ENCODE measurements at regions not wholly inside any gene's neighbourhood (a gene's known extent, or its start where the extent isn't known, plus 50 kb on each side); places are given as distances from the start of the nearest gene placed in this dataset.
A peak's percentile ranks its signal among the peaks of the same experiment; 100 is the strongest.
"Not testable (repeated sequence)": the region's sequence is repeated elsewhere in the genome, so short reads cannot be mapped to it uniquely, and the experiment has no call there.

GRCh38 chr4:100907465-100908454, 389.9 kb upstream of the EMCN start:
- Histone ChIP-seq H3K4me2 (ENCODE audit: insufficient read depth, low read length) (no peak overlapping the region), H3K36me3 (ENCODE audit: insufficient read depth, low read length) (no peaks in the 10 kb centered on the region)

GRCh38 chr4:100906973-100907372, 389.2 kb upstream of the EMCN start:
- H3K4me1 ChIP-seq (ENCODE audit: insufficient read depth, low read length) = no peaks in the 10 kb centered on the region
- no peak overlapping the region for H3K4me2 ChIP-seq (ENCODE audit: insufficient read depth, low read length)
- no peaks in the 10 kb centered on the region for H3K27me3 ChIP-seq (ENCODE audit: insufficient read depth, low read length, poor library complexity)
- ATAC-seq (ENCODE audit: insufficient read depth, low read depth) = no peak
- H2AFZ ChIP-seq (ENCODE audit: low read depth, low read length) = no peak overlapping the region
- H3K4me3 ChIP-seq (ENCODE audit: low read depth in 1 of 2, low read length in 2 of 2) = no peak overlapping the region
- TF ChIP-seq EZH2 (IDR thresholded peaks at IDR 0.05; ENCODE audit: borderline replicate concordance, low read depth, low read length, severe bottlenecking) (no peak), CTCF (IDR thresholded peaks at IDR 0.05; ENCODE audit: borderline replicate concordance, extremely low read depth, low read length, poor library complexity, severe bottlenecking) (no peak)
- no peaks in the 10 kb centered on the region for H3K79me2 ChIP-seq (ENCODE audit: insufficient read depth, low read length)
- no peaks in the 10 kb centered on the region for H3K36me3 ChIP-seq (ENCODE audit: insufficient read depth, low read length)
- no peak overlapping the region for H3K9ac ChIP-seq (ENCODE audit: low read depth, low read length)
- no peaks in the 10 kb centered on the region for H4K20me1 ChIP-seq (ENCODE audit: insufficient read depth, low read length)
- H3K9me3 ChIP-seq (ENCODE audit: insufficient read depth, low read length, severe bottlenecking) = no peaks in the 10 kb centered on the region
- no peak for DNase-seq
- no peak overlapping the region for H3K27ac ChIP-seq (ENCODE audit: low read length)

More at GRCh38 chr4:100907465-100908454, 389.9 kb upstream of the EMCN start:
- H4K20me1 ChIP-seq (ENCODE audit: insufficient read depth, low read length) = no peaks in the 10 kb centered on the region
- TF ChIP-seq CTCF (IDR thresholded peaks at IDR 0.05; ENCODE audit: borderline replicate concordance, extremely low read depth, low read length, poor library complexity, severe bottlenecking) = peak; percentile 27
- TF ChIP-seq EZH2 (IDR thresholded peaks at IDR 0.05; ENCODE audit: borderline replicate concordance, low read depth, low read length, severe bottlenecking) = no peak
- ATAC-seq (ENCODE audit: insufficient read depth, low read depth) (no peak), DNase-seq (no peak)
- no peaks in the 10 kb centered on the region for H3K27me3 ChIP-seq (ENCODE audit: insufficient read depth, low read length, poor library complexity)
- no peak overlapping the region for H3K9ac ChIP-seq (ENCODE audit: low read depth, low read length)
- H3K4me3 ChIP-seq (ENCODE audit: low read depth in 1 of 2, low read length in 2 of 2) = no peak overlapping the region
- H3K9me3 ChIP-seq (ENCODE audit: insufficient read depth, low read length, severe bottlenecking) = no peaks in the 10 kb centered on the region
- no peaks in the 10 kb centered on the region for H3K79me2 ChIP-seq (ENCODE audit: insufficient read depth, low read length)
- no peak overlapping the region for H3K27ac ChIP-seq (ENCODE audit: low read length)
- no peak overlapping the region for H2AFZ ChIP-seq (ENCODE audit: low read depth, low read length)
- H3K4me1 ChIP-seq (ENCODE audit: insufficient read depth, low read length) = no peaks in the 10 kb centered on the region

GRCh38 chr4:100900945-100901344, 383.1 kb upstream of the EMCN start:
- H3K79me2 ChIP-seq (ENCODE audit: insufficient read depth, low read length); H3K9ac ChIP-seq (ENCODE audit: low read depth, low read length); H3K36me3 ChIP-seq (ENCODE audit: insufficient read depth, low read length); H2AFZ ChIP-seq (ENCODE audit: low read depth, low read length); DNase-seq; H3K4me2 ChIP-seq (ENCODE audit: insufficient read depth, low read length); ATAC-seq (ENCODE audit: insufficient read depth, low read depth); H3K4me3 ChIP-seq (ENCODE audit: low read depth in 1 of 2, low read length in 2 of 2); H3K27me3 ChIP-seq (ENCODE audit: insufficient read depth, low read length, poor library complexity); H3K27ac ChIP-seq (ENCODE audit: low read length); H3K4me1 ChIP-seq (ENCODE audit: insufficient read depth, low read length); H4K20me1 ChIP-seq (ENCODE audit: insufficient read depth, low read length); H3K9me3 ChIP-seq (ENCODE audit: insufficient read depth, low read length, severe bottlenecking): not testable (repeated sequence)

- DNase-seq (no peak), ATAC-seq (ENCODE audit: insufficient read depth, low read depth) (no peak)
- Histone ChIP-seq H3K27ac (ENCODE audit: low read length) (no peak overlapping the region), H3K79me2 (ENCODE audit: insufficient read depth, low read length) (no peaks in the 10 kb centered on the region), H3K27me3 (ENCODE audit: insufficient read depth, low read length, poor library complexity) (no peaks in the 10 kb centered on the region), H4K20me1 (ENCODE audit: insufficient read depth, low read length) (no peaks in the 10 kb centered on the region), H2AFZ (ENCODE audit: low read depth, low read length) (no peak overlapping the region), H3K9ac (ENCODE audit: low read depth, low read length) (no peak overlapping the region), H3K4me1 (ENCODE audit: insufficient read depth, low read length) (peaks cover 11% of the 10 kb centered on the region), H3K4me3 (ENCODE audit: low read depth in 1 of 2, low read length in 2 of 2) (no peak overlapping the region), H3K4me2 (ENCODE audit: insufficient read depth, low read length) (no peak overlapping the region), H3K36me3 (ENCODE audit: insufficient read depth, low read length) (no peaks in the 10 kb centered on the region), H3K9me3 (ENCODE audit: insufficient read depth, low read length, severe bottlenecking) (no peaks in the 10 kb centered on the region)
- TF ChIP-seq CTCF (IDR thresholded peaks at IDR 0.05; ENCODE audit: borderline replicate concordance, extremely low read depth, low read length, poor library complexity, severe bottlenecking) = no peak
These were observed 382.3 kb upstream of the EMCN start for GRCh38 chr4:100900134-100900533.
